ENCODE measurements at regions not wholly inside any gene's neighbourhood (a gene's known extent, or its start where the extent isn't known, plus 50 kb on each side); places are given as distances from the start of the nearest gene placed in this dataset.
"Not testable (repeated sequence)": the region's sequence is repeated elsewhere in the genome, so short reads cannot be mapped to it uniquely, and the experiment has no call there.

DNA sequence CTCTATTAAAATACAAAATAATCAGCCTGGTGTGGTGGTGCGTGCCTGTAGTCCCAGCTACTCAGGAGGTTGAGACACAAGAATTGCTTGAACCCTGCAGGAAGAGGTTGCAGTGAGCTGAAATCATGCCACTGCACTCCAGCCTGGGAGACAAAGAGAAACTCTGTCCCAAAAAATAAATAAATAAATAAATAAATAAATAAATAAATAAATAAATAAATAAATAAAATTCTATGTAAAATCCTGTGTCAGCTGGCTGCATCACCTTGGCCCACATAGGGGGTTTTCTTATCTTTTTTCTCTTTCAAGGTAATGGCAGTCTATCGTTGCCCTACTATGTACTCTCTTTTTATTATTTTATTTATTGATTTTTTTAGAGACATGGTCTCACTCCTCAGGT, 206.7 kb downstream of the ALG10 start:
- DNase-seq: not testable (repeated sequence)

DNA sequence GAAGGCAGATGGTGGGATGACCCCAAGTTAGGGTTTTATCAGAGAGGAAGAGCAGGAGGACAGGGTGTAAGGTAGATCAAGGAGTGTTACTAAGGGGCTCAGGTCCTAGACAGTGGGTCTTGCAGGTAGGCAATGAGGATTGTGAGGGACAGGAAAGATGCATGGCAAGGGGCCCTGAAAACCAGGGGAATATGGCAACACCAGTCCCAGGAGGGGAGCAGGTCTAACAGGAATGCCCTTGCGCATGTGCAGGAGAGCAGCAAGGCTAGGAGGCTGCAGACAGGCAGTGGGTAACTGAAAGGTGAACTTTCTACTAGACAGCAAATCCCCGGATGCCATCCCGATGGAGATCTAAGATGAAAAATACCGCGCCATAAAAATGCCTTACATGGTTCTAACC, 211.3 kb downstream of the ALG10 start:
- no peak for DNase-seq

DNA sequence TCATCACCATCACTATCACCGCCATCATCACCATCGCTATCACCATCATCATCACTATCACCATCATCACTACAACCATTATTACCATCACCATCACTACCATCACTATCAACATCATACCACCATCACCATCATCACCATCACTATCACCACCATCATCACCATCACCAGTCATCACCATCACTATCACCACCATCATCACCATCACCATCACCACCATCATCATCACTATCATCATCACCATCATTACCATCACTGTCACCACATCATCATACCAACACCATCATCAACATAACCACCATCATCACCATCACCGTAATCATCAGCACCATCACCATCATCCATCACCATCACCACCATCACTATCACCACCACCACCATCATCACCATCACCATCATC, 213.8 kb downstream of the ALG10 start:
- DNase-seq: no peak

DNA sequence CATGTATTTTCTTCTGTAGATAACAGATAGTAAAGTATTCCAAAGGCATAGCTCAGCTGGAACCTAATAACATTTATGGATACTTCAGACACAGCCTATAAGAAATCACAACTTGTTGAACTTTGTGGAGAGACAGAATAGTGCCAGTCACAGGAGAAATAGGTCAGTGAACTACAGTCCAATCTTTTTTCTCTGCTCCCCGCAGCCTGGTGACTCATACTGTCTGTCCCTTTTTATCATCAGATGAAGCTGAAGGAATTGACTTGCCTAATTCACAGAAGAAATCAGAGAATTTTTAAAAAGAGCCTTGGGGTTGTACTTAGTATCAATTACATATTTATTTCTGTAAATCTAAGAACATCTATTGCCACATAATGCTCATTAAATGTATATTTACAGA, 222.3 kb downstream of the ALG10 start:
- no peak for DNase-seq

DNA sequence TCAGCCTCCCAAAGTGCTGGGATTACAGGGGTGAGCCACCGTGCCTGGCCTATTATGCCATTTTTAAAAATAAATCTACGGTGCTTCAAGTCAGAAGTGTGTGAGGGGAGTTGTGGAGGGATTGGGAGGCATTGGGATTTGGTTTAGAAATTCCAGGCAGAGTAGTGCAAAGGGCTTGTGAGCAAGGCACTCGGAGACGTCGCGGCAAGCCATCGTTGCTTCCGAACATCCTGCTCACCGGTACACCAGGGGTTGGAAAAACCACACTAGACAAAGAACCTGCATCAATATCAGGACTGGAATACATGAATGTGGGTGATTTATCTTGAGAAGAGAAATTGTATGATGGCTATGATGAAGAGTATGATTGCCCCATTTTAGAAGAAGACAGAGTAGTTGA, 227.0 kb downstream of the ALG10 start:
- no peak for DNase-seq

DNA sequence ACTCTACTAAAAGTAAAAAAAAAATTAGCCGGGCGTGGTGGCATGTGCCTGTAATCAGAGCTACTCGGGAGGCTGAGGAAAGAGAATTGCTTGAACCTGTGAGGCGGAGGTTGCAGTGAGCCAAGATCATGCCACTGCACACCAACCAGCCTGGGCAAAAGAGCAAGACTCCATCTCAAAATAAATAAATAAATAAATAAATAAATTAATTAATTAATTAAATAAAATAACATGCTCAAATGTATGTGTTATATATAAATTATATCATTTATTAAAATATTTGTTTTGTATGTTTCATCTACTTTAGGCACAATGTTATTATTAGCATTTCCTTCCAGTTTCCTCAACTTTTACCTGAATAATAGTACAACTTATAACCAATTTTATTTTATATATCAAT, 229.6 kb downstream of the ALG10 start:
- not testable (repeated sequence) for DNase-seq

DNA sequence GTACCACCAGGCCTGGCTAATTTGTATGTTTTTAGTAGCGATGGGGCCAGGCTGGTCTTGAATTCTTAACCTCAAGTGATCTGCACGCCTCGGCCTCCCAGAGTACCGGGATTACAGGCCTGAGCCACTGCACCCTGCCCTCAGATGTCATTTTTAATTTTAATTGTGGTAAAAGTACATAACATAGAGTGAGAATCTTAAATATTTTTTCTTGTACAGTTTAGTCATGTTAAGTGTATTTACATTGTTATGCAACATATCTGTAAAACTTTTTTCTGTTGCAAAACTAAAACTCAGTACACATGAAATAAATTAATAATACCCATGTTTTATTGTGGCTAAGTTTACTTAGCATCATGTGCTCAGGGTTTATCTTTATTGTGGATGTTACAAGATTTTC, 231.4 kb downstream of the ALG10 start:
- no peak for DNase-seq

DNA sequence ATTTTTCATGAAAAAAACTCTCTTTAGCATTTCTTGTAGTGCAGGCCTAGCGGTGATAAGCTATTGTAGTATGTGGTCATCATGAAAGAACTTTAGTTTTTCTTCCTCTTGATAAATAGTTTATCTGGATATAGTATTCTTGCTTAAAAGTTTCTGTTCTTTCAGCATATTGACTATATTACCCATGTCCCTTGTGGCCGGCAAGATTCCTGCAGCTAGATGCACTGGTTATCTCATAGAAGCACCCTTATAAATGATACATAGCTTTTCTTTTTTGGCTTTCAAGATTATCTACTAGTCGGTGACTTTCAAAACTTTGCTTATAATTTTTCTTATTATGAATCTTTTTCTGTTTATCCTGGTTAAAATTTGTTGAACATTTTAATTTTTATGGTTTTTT, 234.8 kb downstream of the ALG10 start:
- no peak for DNase-seq

DNA sequence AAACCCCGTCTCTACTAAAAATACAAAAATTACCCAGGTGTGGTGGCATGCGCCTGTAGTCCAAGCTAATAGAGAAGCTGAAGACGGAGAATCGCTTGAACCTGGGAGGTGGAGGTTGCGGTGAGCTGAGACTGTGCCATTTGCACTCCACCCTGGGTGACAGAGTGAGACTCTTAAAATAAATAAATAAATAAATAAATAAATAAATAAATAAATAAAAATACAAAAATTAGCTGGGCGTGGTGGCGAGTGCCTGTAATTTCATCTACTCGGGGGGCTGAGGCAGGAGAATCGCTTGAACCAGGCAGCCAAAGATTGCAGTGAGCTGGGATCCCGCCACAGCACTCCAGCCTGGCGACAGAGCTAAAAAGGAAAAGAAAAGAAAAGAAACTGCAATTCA, 239.8 kb downstream of the ALG10 start:
- not testable (repeated sequence) for DNase-seq

DNA sequence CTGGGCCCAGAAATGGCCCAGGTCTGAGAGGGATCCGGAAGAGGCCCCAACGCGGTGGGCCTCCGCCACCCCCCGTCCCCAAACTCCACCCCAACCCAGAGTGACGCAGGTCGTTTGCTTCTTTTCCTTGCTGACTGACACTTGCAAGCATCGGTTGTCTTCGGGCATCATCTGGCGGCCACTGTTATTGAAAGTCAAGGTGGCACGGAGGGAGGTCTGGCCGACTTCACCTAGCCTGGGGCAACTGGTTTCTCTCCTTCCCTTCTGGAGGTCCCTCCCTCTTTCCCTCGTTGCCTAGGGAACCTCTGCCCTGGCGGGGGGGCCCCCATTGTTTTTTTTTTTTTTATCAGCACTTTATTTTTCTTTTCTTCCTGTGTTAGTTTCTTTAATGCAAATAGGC, 241.8 kb downstream of the ALG10 start:
- no peak for DNase-seq

DNA sequence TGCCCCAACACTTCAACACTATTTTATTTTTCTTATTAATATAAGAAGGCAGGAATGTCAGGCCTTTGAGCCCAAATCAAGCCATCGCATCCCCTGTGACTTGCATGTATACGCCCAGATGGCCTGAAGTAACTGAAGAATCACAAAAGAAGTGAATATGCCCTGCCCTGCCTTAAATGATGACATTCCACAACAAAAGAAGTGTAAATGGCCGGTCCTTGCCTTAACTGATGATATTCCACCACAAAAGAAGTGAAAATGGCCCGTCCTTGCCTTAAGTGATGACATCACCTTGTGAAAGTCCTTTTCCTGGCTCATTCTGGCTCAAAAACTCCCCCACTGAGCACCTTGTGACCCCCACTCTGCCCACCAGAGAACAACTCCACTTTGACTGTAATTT, 251.4 kb downstream of the ALG10 start:
- not testable (repeated sequence) for DNase-seq

DNA sequence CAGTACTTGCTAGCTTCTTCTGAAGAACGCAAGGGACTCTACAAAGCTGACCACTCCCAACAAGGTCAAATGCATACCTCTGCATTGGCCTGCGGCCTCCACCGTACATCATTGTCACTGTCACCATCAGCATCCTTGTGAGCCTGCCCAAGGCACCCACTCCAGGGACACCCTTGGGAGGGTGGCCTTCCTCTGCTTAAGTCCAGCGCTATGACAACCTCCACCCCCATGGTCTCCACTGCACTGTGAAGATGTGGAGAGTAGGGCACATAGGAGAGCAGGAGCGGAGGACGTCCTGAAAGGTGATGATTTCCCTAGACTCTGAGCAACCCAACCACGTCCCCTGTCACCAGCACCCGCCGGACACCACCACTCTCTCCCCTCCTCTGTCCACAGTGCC, 252.8 kb downstream of the ALG10 start:
- no peak for DNase-seq

DNA sequence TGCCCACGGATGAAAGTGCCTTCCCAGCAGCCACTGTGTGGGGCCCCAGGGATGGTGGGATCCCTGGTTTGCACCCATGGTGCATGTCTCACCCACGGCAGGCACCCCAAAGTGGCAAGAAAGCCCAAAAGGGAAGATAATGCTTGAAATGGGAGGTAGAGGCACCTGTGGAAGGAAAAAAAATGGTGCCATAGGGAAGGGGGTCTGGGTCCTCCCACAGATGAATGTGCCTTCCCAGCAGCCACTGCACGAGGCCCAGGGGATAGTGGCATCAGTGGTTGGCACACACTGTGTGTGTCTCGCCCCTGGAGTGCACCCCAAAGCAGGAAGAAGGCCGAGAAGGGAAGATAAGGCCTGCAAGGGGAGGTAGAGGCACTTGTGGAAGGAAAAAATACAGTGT, 264.2 kb downstream of the ALG10 start:
- DNase-seq: no peak

DNA sequence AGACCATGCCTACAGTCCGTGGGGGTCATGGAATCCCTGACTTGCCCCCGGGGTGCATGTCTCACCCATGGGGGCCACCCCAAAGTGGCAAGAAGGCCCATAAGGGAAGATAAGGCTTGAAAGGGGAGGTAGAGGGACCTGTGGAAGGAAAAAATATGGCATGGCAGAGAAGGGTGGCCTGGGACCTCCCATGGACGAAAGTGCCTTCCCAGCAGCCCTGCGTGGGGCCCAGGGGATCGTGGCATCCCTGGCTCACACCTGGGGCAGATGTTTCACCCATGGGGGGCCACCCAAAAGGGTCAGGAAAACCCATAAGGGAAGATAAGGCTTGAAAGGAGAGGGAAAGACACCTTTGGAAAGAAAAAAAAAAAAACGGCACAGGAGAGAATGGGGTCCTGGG, 264.6 kb downstream of the ALG10 start:
- DNase-seq: no peak

DNA sequence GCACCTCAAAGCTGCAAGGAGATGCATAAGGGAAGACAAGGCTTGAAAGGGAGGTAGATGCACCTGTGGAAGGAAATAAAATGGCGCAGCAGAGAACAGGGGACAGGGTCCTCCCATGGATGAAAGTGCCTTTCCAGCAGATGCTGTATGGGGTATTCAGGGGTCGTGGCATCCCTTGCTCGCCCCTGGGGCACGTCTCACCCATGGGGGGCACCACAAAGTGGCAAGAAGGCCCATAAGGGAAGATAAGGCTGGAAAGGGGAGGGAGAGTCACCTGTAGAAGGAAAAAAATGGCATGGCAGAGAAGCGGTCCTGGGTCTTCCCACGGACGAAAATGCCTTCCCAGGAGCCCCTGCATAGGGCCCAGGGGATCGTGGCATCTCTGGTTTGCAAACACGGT, 265.1 kb downstream of the ALG10 start:
- DNase-seq: no peak

DNA sequence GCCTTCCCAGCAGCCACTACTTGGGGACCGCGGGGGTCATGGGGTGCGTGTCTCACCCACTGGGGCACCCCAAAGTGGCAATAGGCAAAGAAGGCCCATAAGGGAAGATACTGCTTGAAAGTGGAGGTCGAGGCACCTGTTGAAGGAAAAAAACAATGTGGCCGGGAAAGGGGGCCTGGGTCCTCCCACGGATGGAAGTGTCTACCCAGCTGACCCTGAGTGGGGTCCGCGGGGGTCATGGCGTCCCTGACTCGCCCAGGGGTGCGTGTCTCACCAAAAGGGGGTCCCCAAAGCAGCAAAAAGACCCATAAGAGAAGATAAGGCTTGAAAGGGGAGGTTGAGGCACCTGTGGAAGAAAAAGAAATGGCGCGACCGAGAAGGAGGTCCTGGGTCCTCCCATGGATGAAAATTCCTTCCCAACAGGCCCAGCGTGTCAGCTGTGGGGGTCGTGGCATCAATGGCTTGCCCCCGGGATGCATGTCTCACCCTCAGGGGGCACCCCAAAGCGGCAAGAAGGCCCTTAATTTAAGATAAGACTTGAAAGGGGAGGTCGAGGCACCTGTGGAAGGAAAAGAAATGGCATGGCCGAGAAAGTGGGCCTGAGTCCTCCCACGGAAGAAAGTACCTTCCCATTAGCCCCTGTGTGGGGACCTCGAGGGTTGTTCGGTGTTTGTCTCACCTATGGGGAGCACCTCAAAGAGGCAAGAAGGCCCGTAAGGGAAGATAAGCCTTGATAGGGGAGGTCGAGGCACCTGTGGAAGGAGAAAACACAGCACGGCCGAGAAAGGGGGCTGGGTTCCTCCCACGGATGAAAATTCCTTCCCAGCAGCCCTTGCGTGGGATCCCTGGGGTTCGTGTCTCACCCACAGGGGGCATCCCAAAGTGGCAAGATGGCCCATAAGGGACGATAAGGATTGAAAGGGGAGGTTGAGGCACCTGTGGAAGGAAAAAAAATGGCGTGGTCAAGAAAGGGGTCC, 266.0 kb downstream of the ALG10 start:
- DNase-seq: no peak

DNA sequence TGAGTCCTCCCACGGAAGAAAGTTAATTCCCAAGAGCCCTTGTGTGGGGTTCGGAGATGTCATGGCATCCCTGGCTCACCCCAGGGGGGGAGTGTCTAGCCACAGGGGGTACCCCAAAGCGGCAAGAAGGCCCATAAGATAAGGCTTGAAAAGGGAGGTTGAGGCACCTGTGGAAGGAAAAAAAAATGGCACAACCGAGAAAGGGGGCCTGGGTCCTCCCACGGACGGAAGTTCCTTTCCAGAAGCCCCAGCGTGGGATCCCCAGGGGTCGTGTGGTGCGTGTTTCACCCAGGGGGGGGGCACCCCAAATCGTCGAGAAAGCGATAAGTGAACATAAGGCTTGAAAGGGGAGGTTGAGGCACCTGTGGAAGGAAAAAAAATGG, 266.7 kb downstream of the ALG10 start:
- DNase-seq: no peak

DNA sequence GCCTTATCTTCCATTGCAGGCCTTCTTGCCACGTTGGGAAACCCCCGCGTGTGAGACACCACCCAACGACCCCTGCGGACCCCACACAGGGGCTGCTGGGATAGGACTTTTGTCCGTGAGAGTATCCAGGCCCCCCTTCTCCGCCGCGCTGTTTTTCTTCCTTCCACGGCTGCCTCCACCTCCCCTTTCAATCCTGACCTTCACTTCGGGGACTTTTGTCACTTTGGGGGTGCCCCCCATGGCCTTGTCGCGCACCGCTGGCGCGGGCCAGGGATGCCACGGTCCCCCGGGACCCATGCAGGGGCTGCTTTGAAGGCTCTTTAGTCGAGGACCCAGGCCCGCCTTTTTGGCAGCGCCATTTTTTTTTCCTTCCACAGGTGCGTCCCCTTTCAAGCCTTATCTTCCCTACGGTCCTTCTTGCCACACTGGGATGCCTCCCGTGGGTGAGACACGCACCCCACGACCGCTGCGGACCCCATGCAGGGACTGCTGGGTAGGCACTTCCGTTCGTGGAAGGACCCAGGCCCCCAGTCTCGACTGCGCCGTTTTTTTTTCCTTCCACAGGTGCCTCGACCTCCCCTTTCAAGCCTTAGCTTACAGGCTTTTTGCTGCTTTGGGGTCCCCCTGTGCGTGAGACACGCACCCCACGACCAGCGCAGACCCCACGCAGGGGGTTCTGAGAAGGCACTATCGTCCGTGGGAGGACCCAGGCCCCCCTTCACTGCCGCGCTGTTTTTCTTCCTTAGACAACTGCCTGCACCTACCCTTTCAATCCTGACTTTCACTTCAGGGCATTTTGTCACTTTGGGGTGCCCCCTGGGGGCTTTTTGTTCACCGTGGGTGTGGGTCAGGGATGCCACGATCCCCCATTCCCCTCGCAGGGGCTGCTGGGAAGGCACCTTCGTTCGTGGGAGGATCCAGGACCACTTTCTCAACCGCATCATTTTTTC, 267.4 kb downstream of the ALG10 start:
- DNase-seq: no peak

DNA sequence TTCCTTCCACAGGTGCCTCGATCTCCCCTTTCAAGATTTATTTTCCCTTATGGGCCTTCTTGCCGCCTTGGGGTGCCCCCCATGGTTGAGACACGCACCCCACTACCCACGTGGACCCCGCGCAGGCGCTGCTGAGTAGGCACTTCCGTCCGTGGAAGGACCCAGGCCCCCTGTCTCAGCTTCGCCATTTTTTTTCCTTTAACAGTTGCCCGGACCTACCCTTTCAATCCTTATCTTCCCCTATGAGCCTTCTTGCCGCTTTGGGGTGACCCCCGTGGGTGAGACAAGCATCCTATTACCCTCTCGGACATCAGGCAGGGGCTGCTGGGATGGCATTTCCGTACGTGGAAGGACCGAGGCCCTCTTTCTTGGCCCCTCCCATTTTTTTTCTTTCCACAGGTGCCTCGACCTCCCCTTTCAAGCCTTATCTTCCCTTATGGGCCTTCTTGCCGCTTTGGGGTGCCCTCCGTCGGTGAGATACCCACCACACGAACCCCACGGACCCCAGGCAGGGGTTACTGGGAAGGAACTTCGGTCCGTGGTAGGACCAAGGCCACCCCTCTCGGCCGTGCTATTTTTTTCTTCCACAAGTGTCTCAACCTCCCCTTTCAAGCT, 268.2 kb downstream of the ALG10 start:
- no peak for DNase-seq

DNA sequence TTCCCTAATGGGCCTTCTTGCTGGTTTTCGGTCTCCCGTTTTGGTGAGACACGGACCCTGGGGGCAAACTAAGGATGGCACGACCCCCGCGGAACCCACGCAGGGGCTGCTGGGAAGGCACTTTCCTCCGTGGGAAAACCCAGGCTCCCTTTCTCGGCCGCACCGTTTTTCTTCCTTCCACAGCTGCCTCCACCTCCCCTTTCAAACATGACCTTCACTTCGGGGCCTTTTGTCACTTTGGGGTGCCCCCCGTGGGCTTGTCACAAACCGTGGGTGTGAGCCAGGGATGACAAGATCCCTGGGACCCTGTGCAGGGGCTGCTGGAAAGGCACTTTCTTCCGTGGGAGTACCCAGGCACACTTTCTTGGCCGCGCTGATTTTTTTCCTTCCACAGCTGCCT, 268.7 kb downstream of the ALG10 start:
- no peak for DNase-seq

DNA sequence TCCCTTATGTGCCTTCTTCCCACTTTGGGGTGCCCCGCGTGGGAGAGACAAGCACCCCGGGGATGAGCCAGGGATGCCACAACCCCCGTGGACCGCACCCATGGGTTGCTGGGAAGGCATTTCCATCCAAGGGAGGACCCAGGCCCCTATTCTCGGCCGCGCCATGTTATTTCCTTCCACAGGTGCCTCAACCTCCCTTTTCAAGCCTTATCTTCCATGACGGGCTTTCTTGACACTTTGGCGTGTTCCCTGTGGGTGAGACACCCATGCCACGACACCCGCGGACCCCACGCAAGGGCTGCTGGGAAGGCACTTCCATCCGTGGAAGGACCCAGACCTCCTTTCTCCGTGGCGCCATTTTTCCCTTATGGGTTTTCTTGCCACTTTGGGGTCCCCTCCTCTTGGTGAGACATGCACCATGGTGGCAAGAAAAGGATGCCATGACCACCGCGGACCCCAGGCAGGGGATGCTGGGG, 269.2 kb downstream of the ALG10 start:
- DNase-seq: no peak

DNA sequence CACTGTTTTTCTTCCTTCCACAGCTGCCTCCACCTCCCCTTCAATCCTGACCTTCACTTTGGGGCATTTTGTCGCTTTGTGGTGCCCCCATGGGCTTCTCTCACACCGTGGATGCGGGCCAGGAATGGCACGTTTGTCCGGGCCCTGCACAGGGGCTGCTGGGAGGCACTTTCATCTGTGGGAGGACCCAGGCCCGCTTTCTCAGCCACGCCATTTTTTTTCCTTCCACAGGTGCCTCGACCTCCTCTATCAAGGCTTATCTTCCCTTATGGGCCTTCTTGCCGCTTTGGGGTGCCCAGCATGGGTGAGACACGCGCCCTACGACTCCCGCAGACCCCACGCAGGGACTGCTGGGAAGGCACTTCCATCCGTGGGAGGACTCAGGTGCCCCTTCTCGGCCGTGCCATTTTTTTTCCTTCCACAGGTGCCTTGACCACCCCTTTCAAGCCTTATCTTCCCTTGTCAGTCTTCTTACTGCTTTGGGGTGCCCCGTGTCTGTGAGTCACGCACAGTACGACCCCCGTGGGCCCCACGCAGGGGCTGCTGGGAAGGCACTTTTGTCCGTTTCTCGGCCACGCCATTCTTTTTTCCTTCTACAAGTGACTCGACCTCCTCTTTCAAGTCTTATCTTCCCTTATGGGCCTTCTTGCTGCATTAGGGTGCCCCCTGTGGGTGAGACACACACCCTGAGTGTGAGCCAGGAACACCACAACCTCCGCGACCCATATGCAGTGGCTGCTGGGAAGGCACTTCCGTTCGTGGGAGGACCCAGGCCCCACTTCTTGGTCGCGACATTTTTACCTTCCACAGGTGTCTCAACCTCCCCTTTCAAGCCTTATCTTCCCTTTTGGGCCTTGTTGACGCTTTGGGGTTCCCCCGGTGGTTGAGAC, 270.7 kb downstream of the ALG10 start:
- DNase-seq: no peak

Data from Kasumi-1 (cell line).